Bronchial epithelial cell (primary cell): ENCODE measurements at regions not wholly inside any gene's neighbourhood (a gene's known extent, or its start where the extent isn't known, plus 50 kb on each side); places are given as distances from the start of the nearest gene placed in this dataset.

Source experiments
- DNase-seq: peaks from one replicate; pipeline ENCODE4 v3.0.0-alpha.2; 2010; ENCODE audit warnings: low read depth
- FAIRE-seq: peaks from 2 replicates; lab custom pipeline; 2011; peaks lifted over from hg19 to GRCh38; lab: Jason Lieb, UNC
- H3K27me3 ChIP-seq: 2 replicates; pipeline ENCODE4 v1.5.1; 2011; ENCODE audit warnings: low read length; ENCODE audit not compliant: control insufficient read depth, insufficient read depth
- H3K36me3 ChIP-seq: 2 replicates; pipeline ENCODE4 v1.5.1; 2011; ENCODE audit warnings: low read length; ENCODE audit not compliant: control insufficient read depth, insufficient read depth
- H3K4me3 ChIP-seq: 2 replicates; pipeline ENCODE4 v1.5.1; 2011; ENCODE audit warnings: mild to moderate bottlenecking, low read depth, low read length, control low read depth
- TF ChIP-seq, protein P1 (sequence below): IDR thresholded peaks from 2 replicates; pipeline ENCODE4 v1.5.1; 2011; ENCODE audit warnings: mild to moderate bottlenecking, moderate library complexity, low read length, control low read depth, inconsistent platforms; ENCODE audit not compliant: insufficient read depth, severe bottlenecking

DNA sequence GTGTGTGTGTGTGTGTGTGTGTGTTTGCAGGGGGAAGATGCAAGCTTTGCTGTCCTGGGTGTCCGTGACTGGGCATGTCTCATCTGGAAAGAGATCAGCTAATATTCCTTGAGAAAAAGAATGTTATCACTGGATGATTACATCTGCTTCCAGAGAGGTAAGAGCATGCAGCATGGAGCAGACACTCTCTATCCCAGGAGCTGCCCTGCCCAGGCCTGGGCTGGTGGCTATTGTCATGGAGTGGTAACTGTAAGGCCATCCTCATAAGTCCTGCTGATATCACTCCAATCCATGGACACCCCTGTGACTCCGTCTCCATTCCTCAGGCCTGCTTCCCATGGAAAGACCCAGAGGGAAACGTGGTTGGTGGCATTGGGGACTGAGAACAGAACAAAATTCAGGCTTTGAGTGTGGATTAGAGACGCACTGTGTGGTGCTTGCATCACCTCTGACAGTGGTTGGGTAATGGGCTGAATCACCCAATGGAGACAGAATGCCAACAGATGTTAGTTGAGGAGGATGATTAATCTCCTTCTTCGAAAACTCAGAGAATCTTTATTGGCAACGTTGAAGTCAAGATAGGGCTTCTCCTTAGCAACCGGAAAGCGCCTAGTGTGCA lies 52.0 kb upstream of the KCNIP1 start:
- DNase-seq (peak; percentile 66), FAIRE-seq (peak; percentile 40)
- H3K36me3 ChIP-seq = no peaks in the 10 kb centered on the region
- no peaks in the 10 kb centered on the region for H3K27me3 ChIP-seq
- no peak overlapping the region for H3K4me3 ChIP-seq
- TF ChIP-seq, protein P1, sequence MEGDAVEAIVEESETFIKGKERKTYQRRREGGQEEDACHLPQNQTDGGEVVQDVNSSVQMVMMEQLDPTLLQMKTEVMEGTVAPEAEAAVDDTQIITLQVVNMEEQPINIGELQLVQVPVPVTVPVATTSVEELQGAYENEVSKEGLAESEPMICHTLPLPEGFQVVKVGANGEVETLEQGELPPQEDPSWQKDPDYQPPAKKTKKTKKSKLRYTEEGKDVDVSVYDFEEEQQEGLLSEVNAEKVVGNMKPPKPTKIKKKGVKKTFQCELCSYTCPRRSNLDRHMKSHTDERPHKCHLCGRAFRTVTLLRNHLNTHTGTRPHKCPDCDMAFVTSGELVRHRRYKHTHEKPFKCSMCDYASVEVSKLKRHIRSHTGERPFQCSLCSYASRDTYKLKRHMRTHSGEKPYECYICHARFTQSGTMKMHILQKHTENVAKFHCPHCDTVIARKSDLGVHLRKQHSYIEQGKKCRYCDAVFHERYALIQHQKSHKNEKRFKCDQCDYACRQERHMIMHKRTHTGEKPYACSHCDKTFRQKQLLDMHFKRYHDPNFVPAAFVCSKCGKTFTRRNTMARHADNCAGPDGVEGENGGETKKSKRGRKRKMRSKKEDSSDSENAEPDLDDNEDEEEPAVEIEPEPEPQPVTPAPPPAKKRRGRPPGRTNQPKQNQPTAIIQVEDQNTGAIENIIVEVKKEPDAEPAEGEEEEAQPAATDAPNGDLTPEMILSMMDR = no peak

GRCh38 chr5:170450061-170450669 lies 53.7 kb upstream of the KCNIP1 start:
- Histone ChIP-seq H3K4me3 (no peak overlapping the region), H3K27me3 (no peaks in the 10 kb centered on the region), H3K36me3 (no peaks in the 10 kb centered on the region)
- TF ChIP-seq, protein P1 = no peak
- no peak for DNase-seq
- no peak for FAIRE-seq

- no peak overlapping the region for H3K4me3 ChIP-seq
- FAIRE-seq (no peak), DNase-seq (no peak)
- no peaks in the 10 kb centered on the region for H3K27me3 ChIP-seq
- H3K36me3 ChIP-seq = no peaks in the 10 kb centered on the region
- TF ChIP-seq, protein P1 = no peak
Measured at GRCh38 chr5:170449232-170449631, 54.6 kb upstream of the KCNIP1 start.

DNA sequence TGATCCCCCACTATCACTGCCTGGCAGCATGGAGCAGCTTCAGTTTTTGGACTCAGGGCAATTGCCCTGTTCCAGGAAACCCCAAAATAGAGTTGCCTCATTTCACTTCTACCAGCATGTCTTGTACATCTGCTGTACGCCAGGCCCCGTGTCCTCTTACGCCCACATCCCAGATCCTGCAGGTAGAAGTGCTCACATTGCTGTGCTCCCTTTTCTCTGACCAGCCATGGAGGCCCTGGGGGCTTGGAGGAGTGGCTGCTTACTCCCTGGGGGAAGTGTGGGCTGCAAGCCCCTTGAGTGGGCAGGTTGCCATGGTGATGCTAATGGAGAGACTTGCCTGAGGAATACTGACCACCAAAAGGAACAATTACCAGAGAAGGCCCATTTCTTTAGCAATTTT lies 55.6 kb upstream of the KCNIP1 start:
- DNase-seq (no peak), FAIRE-seq (no peak)
- TF ChIP-seq, protein P1 = no peak
- H3K4me3 ChIP-seq = no peak overlapping the region
- no peaks in the 10 kb centered on the region for H3K36me3 ChIP-seq
- no peaks in the 10 kb centered on the region for H3K27me3 ChIP-seq

DNA sequence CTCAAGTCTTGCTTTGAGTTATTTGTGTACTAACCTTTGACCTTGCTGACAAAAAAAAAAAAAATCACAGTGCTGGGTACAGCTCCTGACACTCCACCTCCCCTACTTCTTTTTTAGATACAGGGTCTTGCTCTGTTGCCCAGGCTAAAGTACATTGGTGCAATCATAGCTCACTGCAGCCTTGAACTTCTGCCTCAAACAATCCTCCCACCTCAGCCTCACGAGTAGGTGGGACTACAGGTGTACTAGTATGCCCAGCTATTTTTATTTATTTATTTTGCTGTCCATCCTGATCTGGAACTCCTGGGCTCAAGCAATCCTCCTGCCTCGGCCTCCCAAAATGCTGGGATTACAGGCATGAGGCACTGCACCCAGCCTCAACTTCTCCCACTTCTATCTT lies 57.2 kb upstream of the KCNMB1 start:
- DNase-seq (no peak), FAIRE-seq (no peak)
- Histone ChIP-seq H3K36me3 (no peaks in the 10 kb centered on the region), H3K27me3 (no peaks in the 10 kb centered on the region), H3K4me3 (no peak overlapping the region)
- TF ChIP-seq, protein P1 = no peak
